Pancreas (tissue), 10 donors: ENCODE measurements at regions not wholly inside any gene's neighbourhood (a gene's known extent, or its start where the extent isn't known, plus 50 kb on each side); places are given as distances from the start of the nearest gene placed in this dataset.

Source experiments
- ATAC-seq, 4 donors: fragments of 200-7000 bp; cut with Tn5 transposase; one replicate each; pipeline versions ENCODE4 v1.8.0 to v1.9.1; 2020; ENCODE audit warnings: mild to moderate bottlenecking in 4 of 4, moderate library complexity in 4 of 4
- DNase-seq, 6 donors: peaks; one replicate each; pipeline ENCODE4 v3.0.0-alpha.2; 2020
- FAIRE-seq: peaks from 2 replicates; lab custom pipeline; 2012; peaks lifted over from hg19 to GRCh38; lab: Jason Lieb, UNC
- H3K27ac ChIP-seq, 4 donors: fragments of 200-600 bp; sonication (generic); 1 replicate in 3 of 4; 2 replicates in 1 of 4; pipeline versions ENCODE4 v1.5.0 to v1.8.0; 2020
- H3K27me3 ChIP-seq, 4 donors: fragments of 200-600 bp; one replicate each; pipeline ENCODE4 v1.8.0; 2021
- H3K36me3 ChIP-seq, 3 donors: fragments of 200-600 bp; sonication (generic) in 1 of 3; one replicate each; pipeline versions ENCODE4 v1.5.0 to v1.8.0; 2020 to 2021
- H3K4me1 ChIP-seq, 3 donors: fragments of 200-600 bp; one replicate each; pipeline ENCODE4 v1.8.0; 2021
- H3K4me3 ChIP-seq, 4 donors: fragments of 200-600 bp; sonication (generic) in 2 of 4; one replicate each; pipeline versions ENCODE4 v1.5.0 to v1.8.0; 2020 to 2021
- H3K9me3 ChIP-seq, 4 donors: fragments of 200-600 bp; one replicate each; pipeline ENCODE4 v1.8.0; 2021
- WGBS, 2 donors: extraction: QIAGEN DNeasy Blood & Tissue Kit; methylation state at CpG; one replicate each; pipeline ENCODE4 v1.1.7; 2013; 5-methylcytosine and 5-hydroxymethylcytosine counted together
- intact Hi-C, 3 donors: fragments of 100-400 bp; cut with DNase I; formaldehyde crosslinking; loops; one replicate each; pipeline versions ENCODE4 v1.11.1 to v1.14.2; 2022
- TF ChIP-seq, protein P1 (sequence below), 4 donors: fragments of 200-600 bp; sonication (generic) in 3 of 4; IDR thresholded peaks; one replicate each; pipeline versions ENCODE4 v1.5.0 to v1.8.0; 2021; ENCODE audit warnings: antibody characterized with exemption in 4 of 4
- donor health status: healthy with polysubstance abuse.
- donor health status: DM: no; HTN: no; CAD: no; lungs with moderate emphysema.
- donor health status: DM: no; HTN: no; CAD: no.
- donor health status: control.
- donor health status: control.
- donor health status: Bipolar disorder and iron deficiency.
- donor health status: DM: yes; HTN: yes; CAD: no.
- donor health status: DM: no; HTN: no; CAD: no.
- donor health status: DM: no; HTN: no; CAD: no.
- donor health status: DM: yes; HTN: yes; CAD: no.

DNA sequence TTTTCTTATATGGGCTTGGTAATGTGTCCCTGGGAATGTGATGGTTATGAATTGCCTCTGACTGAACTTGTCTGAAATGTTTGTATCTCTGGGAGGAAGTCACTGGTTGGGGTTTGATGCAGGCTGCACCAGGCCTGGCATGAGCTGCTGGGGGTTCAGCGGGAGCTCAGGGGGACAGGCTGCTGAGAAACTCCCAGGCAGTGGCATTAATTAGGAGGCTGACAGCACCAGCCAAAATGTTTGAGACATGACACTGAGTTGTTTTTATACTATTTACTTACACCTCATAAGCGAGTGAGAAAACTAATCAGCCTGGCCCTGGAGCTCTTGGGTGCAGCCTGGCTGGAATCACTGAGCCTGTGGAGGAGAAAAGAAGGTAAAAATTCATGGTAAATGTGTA lies 124.1 kb upstream of the SORCS3 start:
- Histone ChIP-seq H3K4me1 (no peaks in the 10 kb centered on the region), H3K27ac (no peak overlapping the region), H3K27me3 (no peaks in the 10 kb centered on the region), H3K9me3 (no peaks in the 10 kb centered on the region), H3K36me3 (no peaks in the 10 kb centered on the region), H3K4me3 (no peak overlapping the region)
- TF ChIP-seq, protein P1, sequence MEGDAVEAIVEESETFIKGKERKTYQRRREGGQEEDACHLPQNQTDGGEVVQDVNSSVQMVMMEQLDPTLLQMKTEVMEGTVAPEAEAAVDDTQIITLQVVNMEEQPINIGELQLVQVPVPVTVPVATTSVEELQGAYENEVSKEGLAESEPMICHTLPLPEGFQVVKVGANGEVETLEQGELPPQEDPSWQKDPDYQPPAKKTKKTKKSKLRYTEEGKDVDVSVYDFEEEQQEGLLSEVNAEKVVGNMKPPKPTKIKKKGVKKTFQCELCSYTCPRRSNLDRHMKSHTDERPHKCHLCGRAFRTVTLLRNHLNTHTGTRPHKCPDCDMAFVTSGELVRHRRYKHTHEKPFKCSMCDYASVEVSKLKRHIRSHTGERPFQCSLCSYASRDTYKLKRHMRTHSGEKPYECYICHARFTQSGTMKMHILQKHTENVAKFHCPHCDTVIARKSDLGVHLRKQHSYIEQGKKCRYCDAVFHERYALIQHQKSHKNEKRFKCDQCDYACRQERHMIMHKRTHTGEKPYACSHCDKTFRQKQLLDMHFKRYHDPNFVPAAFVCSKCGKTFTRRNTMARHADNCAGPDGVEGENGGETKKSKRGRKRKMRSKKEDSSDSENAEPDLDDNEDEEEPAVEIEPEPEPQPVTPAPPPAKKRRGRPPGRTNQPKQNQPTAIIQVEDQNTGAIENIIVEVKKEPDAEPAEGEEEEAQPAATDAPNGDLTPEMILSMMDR (IDR thresholded peaks at IDR 0.05), result no peak
- no peak for FAIRE-seq
- intact Hi-C loops, result no loop called here
- no peak for DNase-seq
- no peak for ATAC-seq
- WGBS, 2 donors, result 60 to 66% methylated on average over 2 of the region's 2 CpGs

DNA sequence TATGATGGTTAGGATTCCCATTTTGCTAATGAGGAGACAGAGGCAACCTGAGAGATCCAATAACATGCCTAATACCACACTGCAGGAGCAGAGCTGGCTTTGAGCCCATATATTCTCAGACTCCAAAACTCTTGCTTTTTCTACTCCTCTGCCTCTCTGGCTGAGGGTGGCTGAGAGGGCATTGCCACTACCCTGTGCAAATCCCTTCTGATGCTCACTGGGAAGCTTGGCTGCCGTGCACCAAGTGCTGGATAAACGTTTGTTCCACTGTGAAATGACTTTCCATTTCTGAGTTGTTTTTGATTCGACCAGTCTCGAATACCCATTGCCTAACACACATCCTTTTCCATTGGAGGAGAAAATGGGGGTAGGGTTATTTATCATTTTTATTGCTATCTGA lies 123.1 kb upstream of the SORCS3 start:
- TF ChIP-seq, protein P1 (IDR thresholded peaks at IDR 0.05), result no peak
- H3K4me3 ChIP-seq, result no peak overlapping the region
- H3K36me3 ChIP-seq, result no peaks in the 10 kb centered on the region
- no peak for FAIRE-seq
- no peak for ATAC-seq
- H3K27me3 ChIP-seq, result no peaks in the 10 kb centered on the region
- intact Hi-C loops, result no loop called here
- no peak overlapping the region for H3K27ac ChIP-seq
- H3K4me1 ChIP-seq, result no peaks in the 10 kb centered on the region
- DNase-seq, result no peak
- 31 to 40% methylated on average over 4 of the region's 4 CpGs for WGBS, 2 donors
- H3K9me3 ChIP-seq, result no peaks in the 10 kb centered on the region

DNA sequence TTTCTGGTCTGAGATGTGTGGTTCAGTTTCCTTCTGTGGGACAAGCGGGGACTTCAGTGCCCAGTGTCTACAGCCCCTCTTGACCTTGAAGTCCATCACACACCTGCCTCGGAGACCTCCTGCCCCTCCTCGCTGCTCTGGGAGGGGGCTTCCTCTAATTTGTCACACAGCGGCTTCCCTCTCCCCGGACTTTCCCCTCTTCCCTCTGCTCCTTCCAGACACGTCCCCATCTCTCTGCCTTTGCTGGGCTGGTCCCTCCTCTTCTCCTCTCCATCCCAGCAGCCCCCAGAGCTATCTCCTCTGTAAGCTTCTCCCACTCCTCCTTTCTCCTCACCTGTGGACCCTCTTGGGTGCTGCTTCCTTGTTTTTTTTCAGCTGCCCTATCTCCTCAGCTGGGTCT lies 122.2 kb upstream of the SORCS3 start:
- intact Hi-C loops, result no loop called here
- Histone ChIP-seq H3K9me3 (no peaks in the 10 kb centered on the region), H3K36me3 (no peaks in the 10 kb centered on the region), H3K4me3 (no peak overlapping the region), H3K27ac (no peak overlapping the region), H3K4me1 (no peaks in the 10 kb centered on the region), H3K27me3 (no peaks in the 10 kb centered on the region)
- 43 to 46% methylated on average over 6 of the region's 6 CpGs for WGBS, 2 donors
- TF ChIP-seq, protein P1 (IDR thresholded peaks at IDR 0.05), result no peak
- no peak for DNase-seq
- FAIRE-seq, result no peak
- ATAC-seq, result no peak

DNA sequence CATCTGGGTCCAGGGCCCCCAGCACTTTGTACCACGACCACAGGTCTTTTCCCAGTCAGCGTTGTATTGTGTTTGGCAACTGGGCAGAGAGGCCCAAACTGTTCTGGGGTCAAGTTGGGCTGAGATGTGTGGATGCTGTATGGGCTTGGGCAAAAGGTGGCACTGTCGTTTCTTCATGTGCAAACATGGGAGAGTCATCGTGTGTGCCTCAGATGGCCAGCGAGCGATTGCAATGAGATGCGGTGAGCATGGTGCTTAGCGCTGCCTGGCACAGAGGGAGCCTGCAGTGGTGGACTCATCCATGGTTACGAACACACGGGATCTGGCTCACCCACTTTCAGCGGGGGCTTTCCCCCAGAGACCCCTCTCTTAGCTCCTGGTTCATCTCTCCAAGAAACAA lies 120.4 kb upstream of the SORCS3 start:
- Histone ChIP-seq H3K4me1 (no peaks in the 10 kb centered on the region), H3K36me3 (no peaks in the 10 kb centered on the region), H3K9me3 (no peaks in the 10 kb centered on the region), H3K27ac (no peak overlapping the region), H3K4me3 (no peak overlapping the region), H3K27me3 (no peaks in the 10 kb centered on the region)
- DNase-seq (no peak), ATAC-seq (no peak), FAIRE-seq (no peak)
- 67 to 83% methylated on average over 11 of the region's 11 CpGs for WGBS, 2 donors
- TF ChIP-seq, protein P1 (IDR thresholded peaks at IDR 0.05), result no peak
- intact Hi-C loops, result no loop called here

DNA sequence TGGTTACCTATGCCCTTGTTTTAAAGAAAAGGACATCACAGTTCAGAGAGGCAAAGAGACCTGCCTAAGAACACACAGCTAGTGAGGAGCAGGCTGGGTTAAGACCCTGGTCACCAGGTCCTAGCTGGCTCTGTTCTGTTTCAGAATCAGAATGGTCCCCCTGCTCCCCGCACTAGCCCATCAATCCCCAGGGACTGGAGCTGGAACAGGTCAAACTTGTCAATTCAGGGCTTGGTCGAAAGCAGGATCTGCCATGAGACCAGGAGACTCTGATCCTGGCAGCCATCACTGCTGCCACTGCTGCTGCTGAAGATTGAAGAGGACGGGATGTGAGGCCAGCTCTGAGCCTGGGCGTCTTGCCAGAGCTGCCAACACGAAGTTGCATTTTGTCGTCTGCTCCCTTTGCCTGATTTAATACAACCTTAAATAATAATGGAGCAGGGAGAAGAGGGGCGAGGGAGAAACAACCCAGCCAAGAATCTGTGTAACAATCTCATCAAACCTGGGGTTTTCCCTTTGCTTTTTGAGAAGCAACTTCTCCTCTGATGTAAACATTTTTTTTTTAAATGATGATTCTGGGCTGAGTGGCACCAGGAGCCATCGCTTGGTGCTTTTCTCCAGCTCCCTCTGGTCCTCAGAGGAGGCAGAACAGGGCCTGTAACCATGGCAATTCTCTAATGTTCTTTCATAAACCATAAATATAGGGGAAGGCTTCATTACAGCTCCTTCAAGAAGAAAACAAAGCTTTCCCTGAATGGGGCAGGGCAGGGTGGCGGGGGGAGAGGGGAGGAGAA lies 119.0 kb upstream of the SORCS3 start:
- ATAC-seq, result no peak

More for the DNA sequence above, 119.0 kb upstream of the SORCS3 start:
- Histone ChIP-seq H3K4me1 (no peaks in the 10 kb centered on the region), H3K27me3 (no peaks in the 10 kb centered on the region), H3K27ac (no peak overlapping the region), H3K4me3 (no peak overlapping the region), H3K9me3 (no peaks in the 10 kb centered on the region), H3K36me3 (no peaks in the 10 kb centered on the region)
- FAIRE-seq (no peak), DNase-seq (no peak)
- intact Hi-C loops, result no loop called here
- TF ChIP-seq, protein P1 (IDR thresholded peaks at IDR 0.05), result no peak
- WGBS, 2 donors, result 31 to 32% methylated on average over 9 of the region's 9 CpGs
